HCT116 (cell line): ENCODE measurements at regions not wholly inside any gene's neighbourhood (a gene's known extent, or its start where the extent isn't known, plus 50 kb on each side); places are given as distances from the start of the nearest gene placed in this dataset.

ENCODE experiments used
- ATAC-seq: fragments of 200-7000 bp; cut with Tn5 transposase; 2 replicates; pipeline ENCODE4 v1.9.1; 2020; ENCODE audit warnings: mild to moderate bottlenecking, moderate library complexity
- BruUV-seq: library from RNA; stranded (reverse); fragments of 400-500 nt; replicated peaks from 2 replicates; lab custom pipeline; 2021; lab: Mats Ljungman, UMichigan
- CTCF ChIA-PET: fragments of 300-600 bp; sonication (Branson Sonifier 250); formaldehyde crosslinking; loops from one replicate; lab custom pipeline; 2021; ENCODE audit warnings: antibody characterized with exemption; lab: Charles Lee
- POLR2A ChIA-PET: fragments of 300-600, 350-600 bp; sonication (Branson Sonifier 250); formaldehyde crosslinking; loops from one replicate; lab custom pipeline; 2021; ENCODE audit warnings: antibody characterized with exemption; lab: Charles Lee
- RAD21 ChIA-PET, 2 experiments: fragments of 300-600 bp; sonication (Branson Sonifier 250); formaldehyde crosslinking; loops; one replicate each; lab custom pipeline; 2023; ENCODE audit warnings: low total read pairs in 2 of 2; ENCODE audit not compliant: uncharacterized antibody in 2 of 2, unreplicated experiment in 2 of 2, low non-redundant PET in 1 of 2; lab: Charles Lee
- DNase-seq: peaks from one replicate; pipeline ENCODE4 v3.0.0-alpha.2; 2010; ENCODE audit warnings: low read depth, low spot score
- H2AFZ ChIP-seq: fragments of 200-600 bp; shearing (Covaris generic), sonication (generic); 2 replicates; pipeline ENCODE4 v1.6.1; 2017; ENCODE audit warnings: low read depth, mixed run types, mixed read lengths, antibody characterized with exemption, low read length; ENCODE audit not compliant: poor library complexity, severe bottlenecking
- H3K27ac ChIP-seq: 2 replicates; pipeline ENCODE4 v1.5.1; 2012; ENCODE audit warnings: low read depth, low read length
- H3K27me3 ChIP-seq: fragments of 200-600 bp; sonication (generic); 2 replicates; pipeline ENCODE4 v1.6.1; 2016; ENCODE audit warnings: mixed run types, low read length, mixed read lengths; ENCODE audit not compliant: insufficient read depth
- H3K36me3 ChIP-seq, 2 experiments: fragments of 200-500 bp in 1 of 2; fragments of 200-600 bp in 1 of 2; sonication (Bioruptor generic) in 1 of 2; sonication (generic) in 1 of 2; 2 replicates each; pipeline versions ENCODE4 v1.5.1 to v1.6.1; 2014 to 2016; ENCODE audit warnings: low read length in 2 of 2, inconsistent platforms in 1 of 2, mixed read lengths in 1 of 2, mixed run types in 1 of 2; ENCODE audit not compliant: insufficient read depth in 2 of 2, control insufficient read depth in 1 of 2
- H3K4me1 ChIP-seq, 2 experiments: fragments of 200-600 bp in 1 of 2; sonication (generic) in 1 of 2; 2 replicates each; pipeline versions ENCODE4 v1.5.1 to v1.6.1; 2012 to 2017; ENCODE audit warnings: low read length in 2 of 2, inconsistent platforms in 1 of 2, mild to moderate bottlenecking in 1 of 2, mixed read lengths in 1 of 2, mixed run types in 1 of 2, moderate library complexity in 1 of 2; ENCODE audit not compliant: insufficient read depth in 2 of 2, control insufficient read depth in 1 of 2
- H3K4me2 ChIP-seq: fragments of 200-600 bp; sonication (generic); 2 replicates; pipeline ENCODE4 v1.6.1; 2017; ENCODE audit warnings: mixed run types, low read length, mixed read lengths
- H3K4me3 ChIP-seq, 2 experiments: fragments of 200-600 bp in 1 of 2; sonication (generic) in 1 of 2; replicated peaks in 1 of 2; 2 replicates each; pipeline ENCODE4 v1.5.1; 2011 to 2016; ENCODE audit warnings: low read length in 2 of 2, control low read depth in 1 of 2, low read depth in 1 of 2, mild to moderate bottlenecking in 1 of 2, mixed read lengths in 1 of 2, mixed run types in 1 of 2
- H3K79me2 ChIP-seq: fragments of 200-600 bp; sonication (generic); 2 replicates; pipeline ENCODE4 v1.6.1; 2017; ENCODE audit warnings: mild to moderate bottlenecking, mixed run types, low read length, moderate library complexity, mixed read lengths; ENCODE audit not compliant: insufficient read depth
- H3K9ac ChIP-seq: fragments of 200-600 bp; sonication (generic); 2 replicates; pipeline ENCODE4 v1.6.1; 2016; ENCODE audit warnings: low read length, mixed read lengths
- H3K9me2 ChIP-seq: fragments of 200-600 bp; sonication (generic), shearing (Covaris generic); 2 replicates; pipeline ENCODE4 v1.6.1; 2017; ENCODE audit warnings: mixed run types, mild to moderate bottlenecking, moderate library complexity; ENCODE audit not compliant: insufficient read depth
- H3K9me3 ChIP-seq, 2 experiments: fragments of 200-500 bp in 1 of 2; fragments of 200-600 bp in 1 of 2; sonication (Bioruptor generic) in 1 of 2; sonication (generic) in 1 of 2; 2 replicates each; pipeline ENCODE4 v1.6.1; 2014 to 2017; ENCODE audit warnings: low read length in 2 of 2, mixed read lengths in 2 of 2, inconsistent platforms in 1 of 2, low read depth in 1 of 2, mild to moderate bottlenecking in 1 of 2, mixed run types in 1 of 2, moderate library complexity in 1 of 2; ENCODE audit not compliant: control insufficient read depth in 1 of 2, insufficient read depth in 1 of 2
- H4K20me1 ChIP-seq: fragments of 200-600 bp; sonication (generic), shearing (Covaris generic); 2 replicates; pipeline ENCODE4 v1.6.1; 2017; ENCODE audit warnings: mixed run types, mild to moderate bottlenecking, moderate library complexity; ENCODE audit not compliant: insufficient read depth
- CBX3 ChIP-seq: IDR thresholded peaks from 2 replicates; pipeline ENCODE4 v1.6.1; 2012; ENCODE audit warnings: low read depth
- CEBPB ChIP-seq: IDR thresholded peaks from 2 replicates; pipeline ENCODE4 v1.6.1; 2012; ENCODE audit warnings: low read depth
- EGR1 ChIP-seq: IDR thresholded peaks from 2 replicates; pipeline ENCODE4 v1.6.1; 2012; ENCODE audit warnings: low read depth
- ELF1 ChIP-seq: IDR thresholded peaks from 2 replicates; pipeline ENCODE4 v1.6.1; 2012; ENCODE audit warnings: low read depth, borderline replicate concordance
- EZH2 ChIP-seq: fragments of 200-600 bp; sonication (generic); IDR thresholded peaks from 2 replicates; pipeline ENCODE4 v1.6.1; 2017; ENCODE audit warnings: antibody characterized with exemption, mixed run types
- JUND ChIP-seq: IDR thresholded peaks from 2 replicates; pipeline ENCODE4 v1.6.1; 2012
- POLR2A ChIP-seq: IDR thresholded peaks from 2 replicates; pipeline ENCODE4 v1.7.0; 2011; ENCODE audit warnings: borderline replicate concordance; ENCODE audit not compliant: insufficient read depth, insufficient read length; ENCODE audit errors: extremely low read depth
- POLR2AphosphoS5 ChIP-seq: IDR thresholded peaks from 2 replicates; pipeline ENCODE4 v1.6.1; 2011; ENCODE audit warnings: mild to moderate bottlenecking, low read depth, low read length, moderate library complexity
- SIN3A ChIP-seq: IDR thresholded peaks from 2 replicates; pipeline ENCODE4 v1.6.1; 2012; ENCODE audit warnings: low read depth
- SP1 ChIP-seq: IDR thresholded peaks from 2 replicates; pipeline ENCODE4 v1.6.1; 2012; ENCODE audit warnings: low read depth
- SRF ChIP-seq: IDR thresholded peaks from 2 replicates; pipeline ENCODE4 v1.6.1; 2012; ENCODE audit warnings: low read depth
- TCF7L2 ChIP-seq: IDR thresholded peaks from 2 replicates; pipeline ENCODE4 v1.7.0; 2011; ENCODE audit warnings: borderline replicate concordance, inconsistent platforms; ENCODE audit not compliant: insufficient read depth, insufficient read length; ENCODE audit errors: extremely low read depth
- ZNF274 ChIP-seq: fragments of 200-500 bp; sonication (Bioruptor generic); IDR thresholded peaks from 2 replicates; pipeline ENCODE4 v1.6.1; 2014; ENCODE audit warnings: mild to moderate bottlenecking, low read depth, low read length, inconsistent platforms
- intact Hi-C: fragments of 100-400 bp; cut with micrococcal nuclease; formaldehyde crosslinking; loops from 2 replicates; pipeline ENCODE4 v1.10.0; 2022
- TF ChIP-seq, protein P1 (sequence below): IDR thresholded peaks from 2 replicates; pipeline ENCODE4 v1.6.1; 2012; ENCODE audit warnings: low read depth
- TF ChIP-seq, protein P2 (sequence below): IDR thresholded peaks from 2 replicates; pipeline ENCODE4 v1.6.1; 2012
- TF ChIP-seq, protein P3 (sequence below): IDR thresholded peaks from 2 replicates; pipeline ENCODE4 v1.6.1; 2011; ENCODE audit warnings: mild to moderate bottlenecking, low read length, moderate library complexity; ENCODE audit not compliant: insufficient replicate concordance; ENCODE audit errors: extremely low read depth
- TF ChIP-seq, protein P4 (sequence below), 3 experiments: fragments of 200-600 bp in 1 of 3; sonication (generic) in 1 of 3; IDR thresholded peaks in 2 of 3; conservative IDR thresholded peaks in 1 of 3; 2 replicates each; pipeline ENCODE4 v1.5.1; 2012 to 2017; ENCODE audit warnings: low read depth in 2 of 3, low read length in 2 of 3, antibody characterized with exemption in 1 of 3, borderline replicate concordance in 1 of 3, control low read depth in 1 of 3, mild to moderate bottlenecking in 1 of 3, mixed read lengths in 1 of 3, mixed run types in 1 of 3, moderate library complexity in 1 of 3; ENCODE audit not compliant: insufficient read depth in 1 of 3

DNA sequence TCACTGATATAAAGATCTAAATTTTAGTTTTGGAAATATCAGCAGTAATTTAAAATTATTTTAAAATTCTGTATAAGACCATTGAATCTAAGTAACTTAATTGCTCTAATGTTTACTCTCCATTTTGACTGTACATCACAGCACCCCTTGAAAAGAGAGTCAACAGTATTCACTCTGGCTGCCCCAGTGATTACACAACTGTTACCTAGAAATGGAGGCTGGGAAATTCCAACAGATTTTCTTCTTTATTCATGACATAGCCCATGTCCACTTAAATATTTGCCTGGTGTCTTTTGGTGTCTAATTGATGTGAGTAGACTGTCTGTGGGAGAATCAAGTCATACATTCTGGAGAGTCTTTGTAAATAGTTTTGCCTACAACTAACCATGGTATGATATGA lies 301.8 kb upstream of the CDH6 start:
- no peak overlapping the region for H2AFZ ChIP-seq
- CTCF ChIA-PET = no interaction called here
- no peak for TF ChIP-seq POLR2A
- TF ChIP-seq, protein P1, sequence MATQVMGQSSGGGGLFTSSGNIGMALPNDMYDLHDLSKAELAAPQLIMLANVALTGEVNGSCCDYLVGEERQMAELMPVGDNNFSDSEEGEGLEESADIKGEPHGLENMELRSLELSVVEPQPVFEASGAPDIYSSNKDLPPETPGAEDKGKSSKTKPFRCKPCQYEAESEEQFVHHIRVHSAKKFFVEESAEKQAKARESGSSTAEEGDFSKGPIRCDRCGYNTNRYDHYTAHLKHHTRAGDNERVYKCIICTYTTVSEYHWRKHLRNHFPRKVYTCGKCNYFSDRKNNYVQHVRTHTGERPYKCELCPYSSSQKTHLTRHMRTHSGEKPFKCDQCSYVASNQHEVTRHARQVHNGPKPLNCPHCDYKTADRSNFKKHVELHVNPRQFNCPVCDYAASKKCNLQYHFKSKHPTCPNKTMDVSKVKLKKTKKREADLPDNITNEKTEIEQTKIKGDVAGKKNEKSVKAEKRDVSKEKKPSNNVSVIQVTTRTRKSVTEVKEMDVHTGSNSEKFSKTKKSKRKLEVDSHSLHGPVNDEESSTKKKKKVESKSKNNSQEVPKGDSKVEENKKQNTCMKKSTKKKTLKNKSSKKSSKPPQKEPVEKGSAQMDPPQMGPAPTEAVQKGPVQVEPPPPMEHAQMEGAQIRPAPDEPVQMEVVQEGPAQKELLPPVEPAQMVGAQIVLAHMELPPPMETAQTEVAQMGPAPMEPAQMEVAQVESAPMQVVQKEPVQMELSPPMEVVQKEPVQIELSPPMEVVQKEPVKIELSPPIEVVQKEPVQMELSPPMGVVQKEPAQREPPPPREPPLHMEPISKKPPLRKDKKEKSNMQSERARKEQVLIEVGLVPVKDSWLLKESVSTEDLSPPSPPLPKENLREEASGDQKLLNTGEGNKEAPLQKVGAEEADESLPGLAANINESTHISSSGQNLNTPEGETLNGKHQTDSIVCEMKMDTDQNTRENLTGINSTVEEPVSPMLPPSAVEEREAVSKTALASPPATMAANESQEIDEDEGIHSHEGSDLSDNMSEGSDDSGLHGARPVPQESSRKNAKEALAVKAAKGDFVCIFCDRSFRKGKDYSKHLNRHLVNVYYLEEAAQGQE = no peak
- no peak for TF ChIP-seq SRF
- TF ChIP-seq EGR1 = no peak
- no peak for TF ChIP-seq ELF1
- TF ChIP-seq EZH2 = no peak
- TF ChIP-seq TCF7L2 = no peak
- no peak for TF ChIP-seq SP1
- no peak for TF ChIP-seq CBX3
- TF ChIP-seq, protein P2, sequence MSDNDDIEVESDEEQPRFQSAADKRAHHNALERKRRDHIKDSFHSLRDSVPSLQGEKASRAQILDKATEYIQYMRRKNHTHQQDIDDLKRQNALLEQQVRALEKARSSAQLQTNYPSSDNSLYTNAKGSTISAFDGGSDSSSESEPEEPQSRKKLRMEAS = no peak
- no peak for TF ChIP-seq ZNF274
- TF ChIP-seq POLR2AphosphoS5 = no peak
- no peak for TF ChIP-seq CEBPB
- TF ChIP-seq, protein P3, sequence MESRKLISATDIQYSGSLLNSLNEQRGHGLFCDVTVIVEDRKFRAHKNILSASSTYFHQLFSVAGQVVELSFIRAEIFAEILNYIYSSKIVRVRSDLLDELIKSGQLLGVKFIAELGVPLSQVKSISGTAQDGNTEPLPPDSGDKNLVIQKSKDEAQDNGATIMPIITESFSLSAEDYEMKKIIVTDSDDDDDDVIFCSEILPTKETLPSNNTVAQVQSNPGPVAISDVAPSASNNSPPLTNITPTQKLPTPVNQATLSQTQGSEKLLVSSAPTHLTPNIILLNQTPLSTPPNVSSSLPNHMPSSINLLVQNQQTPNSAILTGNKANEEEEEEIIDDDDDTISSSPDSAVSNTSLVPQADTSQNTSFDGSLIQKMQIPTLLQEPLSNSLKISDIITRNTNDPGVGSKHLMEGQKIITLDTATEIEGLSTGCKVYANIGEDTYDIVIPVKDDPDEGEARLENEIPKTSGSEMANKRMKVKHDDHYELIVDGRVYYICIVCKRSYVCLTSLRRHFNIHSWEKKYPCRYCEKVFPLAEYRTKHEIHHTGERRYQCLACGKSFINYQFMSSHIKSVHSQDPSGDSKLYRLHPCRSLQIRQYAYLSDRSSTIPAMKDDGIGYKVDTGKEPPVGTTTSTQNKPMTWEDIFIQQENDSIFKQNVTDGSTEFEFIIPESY = no peak
- no peak for TF ChIP-seq SIN3A
- TF ChIP-seq, protein P4, sequence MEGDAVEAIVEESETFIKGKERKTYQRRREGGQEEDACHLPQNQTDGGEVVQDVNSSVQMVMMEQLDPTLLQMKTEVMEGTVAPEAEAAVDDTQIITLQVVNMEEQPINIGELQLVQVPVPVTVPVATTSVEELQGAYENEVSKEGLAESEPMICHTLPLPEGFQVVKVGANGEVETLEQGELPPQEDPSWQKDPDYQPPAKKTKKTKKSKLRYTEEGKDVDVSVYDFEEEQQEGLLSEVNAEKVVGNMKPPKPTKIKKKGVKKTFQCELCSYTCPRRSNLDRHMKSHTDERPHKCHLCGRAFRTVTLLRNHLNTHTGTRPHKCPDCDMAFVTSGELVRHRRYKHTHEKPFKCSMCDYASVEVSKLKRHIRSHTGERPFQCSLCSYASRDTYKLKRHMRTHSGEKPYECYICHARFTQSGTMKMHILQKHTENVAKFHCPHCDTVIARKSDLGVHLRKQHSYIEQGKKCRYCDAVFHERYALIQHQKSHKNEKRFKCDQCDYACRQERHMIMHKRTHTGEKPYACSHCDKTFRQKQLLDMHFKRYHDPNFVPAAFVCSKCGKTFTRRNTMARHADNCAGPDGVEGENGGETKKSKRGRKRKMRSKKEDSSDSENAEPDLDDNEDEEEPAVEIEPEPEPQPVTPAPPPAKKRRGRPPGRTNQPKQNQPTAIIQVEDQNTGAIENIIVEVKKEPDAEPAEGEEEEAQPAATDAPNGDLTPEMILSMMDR (IDR thresholded peaks at IDR 0.05 in 2 of 3, conservative IDR thresholded peaks at IDR 0.05 in 1 of 3; ENCODE audit: borderline replicate concordance in 1 of 3, insufficient read depth in 1 of 3, low read depth in 2 of 3, low read length in 2 of 3) = no peak
- TF ChIP-seq JUND = no peak
- TF ChIP-seq, all 23 proteins: peak for 0
- Histone ChIP-seq H4K20me1 (no peaks in the 10 kb centered on the region), H3K79me2 (no peaks in the 10 kb centered on the region), H3K4me3 (no peak overlapping the region), H3K36me3 (no peaks in the 10 kb centered on the region), H3K4me2 (no peak overlapping the region), H3K4me1 (no peaks in the 10 kb centered on the region), H3K9ac (no peak overlapping the region), H3K27ac (no peak overlapping the region), H3K9me3 (peaks cover 4 to 18% of the 10 kb centered on the region in 2 experiments; a peak in 2 of 4 replicates), H3K9me2 (no peaks in the 10 kb centered on the region), H3K27me3 (no peaks in the 10 kb centered on the region)
- ChIA-PET POLR2A (no interaction called here), RAD21 (no interaction called here)
- BruUV-seq = no TSS peak
- ATAC-seq (no peak), DNase-seq (no peak)
- intact Hi-C loops = no loop called here
